Endothelial cell of umbilical vein (primary cell): ENCODE measurements at regions not wholly inside any gene's neighbourhood (a gene's known extent, or its start where the extent isn't known, plus 50 kb on each side); places are given as distances from the start of the nearest gene placed in this dataset.

ENCODE experiments used
- BruUV-seq: library from RNA; stranded (reverse); fragments of 400-500 nt; replicated peaks from 2 replicates; lab custom pipeline; 2021; lab: Mats Ljungman, UMichigan
- CTCF ChIA-PET: fragments of 300-600, 350-600 bp; sonication (Branson Sonifier 250); formaldehyde crosslinking; loops from one replicate; lab custom pipeline; 2021; ENCODE audit warnings: antibody characterized with exemption, inconsistent platforms; lab: Charles Lee
- POLR2A ChIA-PET: fragments of 300-600, 350-600 bp; sonication (Branson Sonifier 250); formaldehyde crosslinking; loops from one replicate; lab custom pipeline; 2021; ENCODE audit warnings: antibody characterized with exemption, inconsistent platforms; lab: Charles Lee
- DNase-seq: peaks from one replicate; pipeline ENCODE4 v3.0.0-alpha.2; 2011; ENCODE audit warnings: low read depth, low spot score
- FAIRE-seq: peaks from 2 replicates; lab custom pipeline; 2011; peaks lifted over from hg19 to GRCh38; lab: Jason Lieb, UNC
- H2AFZ ChIP-seq: 2 replicates; pipeline ENCODE4 v1.6.0; 2012; ENCODE audit warnings: low read depth, low read length, control low read depth, inconsistent platforms
- H3K27ac ChIP-seq: 2 replicates; pipeline ENCODE4 v1.5.1; 2011; ENCODE audit warnings: low read depth, mild to moderate bottlenecking, control low read depth, low read length, moderate library complexity; ENCODE audit not compliant: insufficient read depth
- H3K27me3 ChIP-seq, 2 experiments: 2 replicates each; pipeline versions ENCODE4 v1.6.0 to v1.6.1; 2011; ENCODE audit warnings: low read length in 2 of 2, mixed read lengths in 1 of 2; ENCODE audit not compliant: control insufficient read depth in 2 of 2, insufficient read depth in 2 of 2
- H3K36me3 ChIP-seq, 2 experiments: 2 replicates in 1 of 2; 3 replicates in 1 of 2; pipeline ENCODE4 v1.5.1; 2011; ENCODE audit warnings: low read length in 2 of 2, mild to moderate bottlenecking in 1 of 2, moderate library complexity in 1 of 2; ENCODE audit not compliant: control insufficient read depth in 2 of 2, insufficient read depth in 2 of 2; ENCODE audit errors: extremely low read depth in 1 of 2
- H3K4me1 ChIP-seq: 3 replicates; pipeline ENCODE4 v1.5.1; 2011; ENCODE audit warnings: mild to moderate bottlenecking, low read length; ENCODE audit not compliant: control insufficient read depth, insufficient read depth; ENCODE audit errors: extremely low read depth
- H3K4me2 ChIP-seq: 2 replicates; pipeline ENCODE4 v1.6.1; 2011; ENCODE audit warnings: low read length, control low read depth, mixed read lengths; ENCODE audit not compliant: insufficient read depth
- H3K4me3 ChIP-seq, 3 experiments: fragments of 200-600 bp in 1 of 3; sonication (generic), shearing (Covaris generic) in 1 of 3; replicated peaks in 1 of 3; 2 replicates each; pipeline ENCODE4 v1.5.1; 2011 to 2016; ENCODE audit warnings: control low read depth in 3 of 3, low read length in 3 of 3, mild to moderate bottlenecking in 2 of 3, inconsistent platforms in 1 of 3, low read depth in 1 of 3, moderate library complexity in 1 of 3; ENCODE audit not compliant: insufficient read depth in 1 of 3
- H3K79me2 ChIP-seq: 2 replicates; pipeline ENCODE4 v1.6.0; 2012; ENCODE audit warnings: low read length, inconsistent platforms; ENCODE audit not compliant: control insufficient read depth, insufficient read depth
- H3K9ac ChIP-seq: replicated peaks from 2 replicates; pipeline ENCODE3; 2011; ENCODE audit warnings: low read length, control low read depth; ENCODE audit not compliant: insufficient read depth; ENCODE audit errors: extremely low read depth
- H3K9me1 ChIP-seq: replicated peaks from 3 replicates; pipeline ENCODE4 v1.6.0; 2011; ENCODE audit warnings: mild to moderate bottlenecking, low read length; ENCODE audit not compliant: control insufficient read depth, insufficient read depth; ENCODE audit errors: extremely low read depth
- H3K9me3 ChIP-seq: replicated peaks from 2 replicates; pipeline ENCODE4 v1.5.1; 2012; ENCODE audit warnings: low read length, inconsistent platforms; ENCODE audit not compliant: control insufficient read depth, insufficient read depth
- H4K20me1 ChIP-seq: replicated peaks from 2 replicates; pipeline ENCODE3; 2011; ENCODE audit warnings: mild to moderate bottlenecking, low read length; ENCODE audit not compliant: control insufficient read depth, insufficient read depth; ENCODE audit errors: extremely low read depth
- CTCF ChIP-seq, 2 donors: IDR thresholded peaks; 1 replicate in 1 of 2; 2 replicates in 1 of 2; pipeline ENCODE4 v1.5.1; 2011; ENCODE audit warnings: low read length in 2 of 2, mild to moderate bottlenecking in 2 of 2, moderate library complexity in 2 of 2, control low read depth in 1 of 2, inconsistent platforms in 1 of 2, low read depth in 1 of 2; ENCODE audit not compliant: insufficient read depth in 1 of 2; ENCODE audit errors: extremely low read depth in 1 of 2
- EZH2 ChIP-seq: IDR thresholded peaks from 2 replicates; pipeline ENCODE4 v1.6.1; 2012; ENCODE audit warnings: borderline replicate concordance, low read depth, mild to moderate bottlenecking, moderate library complexity, low read length, inconsistent platforms; ENCODE audit not compliant: severe bottlenecking
- FOS ChIP-seq: IDR thresholded peaks from 2 replicates; pipeline ENCODE4 v1.6.1; 2011; ENCODE audit warnings: mild to moderate bottlenecking, low read length, moderate library complexity, borderline replicate concordance; ENCODE audit not compliant: insufficient read depth
- GATA2 ChIP-seq: IDR thresholded peaks from 2 replicates; pipeline ENCODE4 v1.7.0; 2011; ENCODE audit warnings: low read depth, mild to moderate bottlenecking, moderate library complexity, mixed read lengths, low read length; ENCODE audit not compliant: insufficient read length, insufficient read depth
- JUN ChIP-seq: IDR thresholded peaks from 2 replicates; pipeline ENCODE4 v1.6.1; 2011; ENCODE audit warnings: borderline replicate concordance, low read depth; ENCODE audit not compliant: insufficient read length, insufficient read depth
- MAX ChIP-seq: IDR thresholded peaks from 2 replicates; pipeline ENCODE4 v1.6.1; 2011; ENCODE audit not compliant: insufficient read depth, insufficient read length
- MYC ChIP-seq: IDR thresholded peaks from one replicate; pipeline ENCODE4 v1.6.1; 2011; ENCODE audit warnings: mild to moderate bottlenecking, low read depth, low read length
- POLR2A ChIP-seq: IDR thresholded peaks from 2 replicates; pipeline ENCODE4 v1.6.1; 2012; ENCODE audit warnings: low read depth, mild to moderate bottlenecking, control low read depth, low read length
- POLR2AphosphoS5 ChIP-seq: IDR thresholded peaks from 2 replicates; pipeline ENCODE4 v1.6.1; 2012; ENCODE audit warnings: low read depth, mild to moderate bottlenecking, control low read depth, low read length, moderate library complexity; ENCODE audit not compliant: insufficient read depth
- dilution Hi-C: fragments of 300-500 bp; cut with MboI; formaldehyde crosslinking; loops from one replicate; pipeline ENCODE4 v1.15.0; 2019; ENCODE audit warnings: low sequenced_read_pairs; ENCODE audit not compliant: extremely low pct_ligation_motif_present
- intact Hi-C: fragments of 100-400 bp; cut with micrococcal nuclease; formaldehyde crosslinking; loops from one replicate; pipeline ENCODE4 v1.10.0; 2022

DNA sequence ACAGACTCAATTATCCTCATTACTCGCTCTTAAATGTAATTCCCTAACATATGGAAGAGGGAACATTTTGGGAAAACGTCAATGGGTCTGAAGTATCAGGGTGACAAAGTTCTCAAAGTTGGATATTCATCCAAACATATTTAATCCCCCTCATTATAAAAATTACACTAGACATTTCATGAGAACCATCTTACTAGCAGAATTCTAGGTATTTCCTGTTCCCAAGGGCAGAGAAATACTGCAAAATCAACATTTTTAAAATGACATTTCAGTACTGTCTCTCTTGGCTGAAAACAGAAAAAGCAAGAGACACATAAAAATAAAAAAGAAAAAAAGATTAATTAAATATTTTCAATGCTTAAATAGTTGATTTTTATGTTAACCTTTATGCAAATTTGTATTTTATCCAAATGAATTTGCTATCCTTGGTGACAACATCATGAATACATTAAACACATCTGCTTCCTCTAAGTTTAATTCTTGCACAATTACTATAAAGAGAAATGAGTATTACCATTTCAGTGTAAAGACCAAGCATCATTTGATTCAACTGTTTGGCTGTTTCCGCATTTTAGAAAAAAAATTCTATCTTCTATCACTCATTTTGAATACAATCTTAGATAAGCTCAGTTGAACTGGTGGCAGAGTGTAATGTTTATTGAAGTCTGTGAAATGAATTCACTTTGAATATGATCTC lies 114.8 kb upstream of the COL8A1 start:
- Histone ChIP-seq H3K27ac (no peak overlapping the region), H3K4me1 (peaks cover 9% of the 10 kb centered on the region), H3K79me2 (no peaks in the 10 kb centered on the region), H2AFZ (no peak overlapping the region), H3K9me3 (no peaks in the 10 kb centered on the region), H3K9me1 (no peaks in the 10 kb centered on the region), H3K27me3 (no peaks in the 10 kb centered on the region), H3K9ac (no peak overlapping the region), H4K20me1 (no peaks in the 10 kb centered on the region), H3K4me2 (no peak overlapping the region), H3K4me3 (no peak overlapping the region), H3K36me3 (no peaks in the 10 kb centered on the region)
- dilution Hi-C loops, result no loop called here
- BruUV-seq, result no TSS peak
- intact Hi-C loops, result no loop called here
- no peak for DNase-seq
- FAIRE-seq, result no peak
- TF ChIP-seq MAX (no peak), POLR2AphosphoS5 (no peak), GATA2 (no peak), FOS (no peak), JUN (no peak), POLR2A (no peak), CTCF (IDR thresholded peaks at IDR 0.05; ENCODE audit: extremely low read depth in 1 of 2, insufficient read depth in 1 of 2, low read depth in 1 of 2, low read length in 2 of 2) (no peak), MYC (no peak), EZH2 (no peak)
- ChIA-PET CTCF (interaction anchor here (1.1 to 1.7 kb wide), 2 partner anchors 22 to 24 kb away, joined by 3 to 5 read pairs; no protein-coding TSS in a partner anchor), POLR2A (no interaction called here)
